Mesendoderm (in vitro differentiated cells): ENCODE measurements at regions not wholly inside any gene's neighbourhood (a gene's known extent, or its start where the extent isn't known, plus 50 kb on each side); places are given as distances from the start of the nearest gene placed in this dataset.

Source experiments
- DNase-seq: peaks from one replicate; pipeline ENCODE4 v3.0.0; 2013
- H2AK5ac ChIP-seq: 2 replicates; pipeline ENCODE4 v1.6.1; 2013; ENCODE audit warnings: low read length, inconsistent platforms
- H2BK120ac ChIP-seq: 2 replicates; pipeline ENCODE4 v1.6.1; 2013; ENCODE audit warnings: low read depth, mild to moderate bottlenecking, low read length, moderate library complexity, mixed read lengths
- H2BK15ac ChIP-seq: replicated peaks from 2 replicates; pipeline ENCODE4 v1.6.1; 2013; ENCODE audit warnings: low read depth, mild to moderate bottlenecking, moderate library complexity
- H2BK5ac ChIP-seq: 2 replicates; pipeline ENCODE4 v1.6.1; 2013; ENCODE audit warnings: low read length, inconsistent platforms
- H3K18ac ChIP-seq: 2 replicates; pipeline ENCODE4 v1.6.1; 2013; ENCODE audit warnings: mild to moderate bottlenecking, low read length, mixed read lengths
- H3K23ac ChIP-seq: one replicate; pipeline ENCODE4 v1.6.1; 2013; ENCODE audit warnings: low read length
- H3K27ac ChIP-seq: 2 replicates; pipeline ENCODE4 v1.5.1; 2013; ENCODE audit warnings: low read depth, mild to moderate bottlenecking, inconsistent platforms, low read length, moderate library complexity
- H3K27me3 ChIP-seq: 2 replicates; pipeline ENCODE4 v1.6.1; 2013; ENCODE audit warnings: low read length, control low read depth, mild to moderate bottlenecking, inconsistent platforms; ENCODE audit not compliant: insufficient read depth, poor library complexity
- H3K36me3 ChIP-seq: 2 replicates; pipeline ENCODE4 v1.6.1; 2013; ENCODE audit warnings: low read length, inconsistent platforms; ENCODE audit not compliant: control insufficient read depth, insufficient read depth
- H3K4ac ChIP-seq: one replicate; pipeline ENCODE4 v1.6.1; 2013; ENCODE audit warnings: low read depth, mild to moderate bottlenecking, low read length, moderate library complexity
- H3K4me1 ChIP-seq: 2 replicates; pipeline ENCODE4 v1.6.1; 2013; ENCODE audit warnings: low read depth, low read length, inconsistent platforms; ENCODE audit not compliant: control insufficient read depth
- H3K4me2 ChIP-seq: 2 replicates; pipeline ENCODE4 v1.6.1; 2013; ENCODE audit warnings: low read length
- H3K4me3 ChIP-seq: 2 replicates; pipeline ENCODE4 v1.5.1; 2013; ENCODE audit warnings: mild to moderate bottlenecking, low read length
- H3K56ac ChIP-seq: one replicate; pipeline ENCODE4 v1.6.1; 2013; ENCODE audit warnings: low read length
- H3K79me1 ChIP-seq: 2 replicates; pipeline ENCODE4 v1.6.1; 2013; ENCODE audit warnings: low read length, inconsistent platforms
- H3K79me2 ChIP-seq: 2 replicates; pipeline ENCODE4 v1.6.1; 2013; ENCODE audit warnings: mild to moderate bottlenecking, low read length; ENCODE audit not compliant: control insufficient read depth, insufficient read depth
- H3K9ac ChIP-seq: 2 replicates; pipeline ENCODE4 v1.6.1; 2013; ENCODE audit warnings: low read length, inconsistent platforms
- H4K5ac ChIP-seq: one replicate; pipeline ENCODE4 v1.6.1; 2013; ENCODE audit warnings: low read length
- H4K8ac ChIP-seq: one replicate; pipeline ENCODE4 v1.6.1; 2013; ENCODE audit warnings: low read depth, mild to moderate bottlenecking, control low read depth, low read length, moderate library complexity
- WGBS: extraction: QIAGEN DNeasy Blood & Tissue Kit; methylation state at CpG from one replicate; pipeline ENCODE4 v1.1.7; 2013; ENCODE audit warnings: low lambda C conversion rate, missing lambda C conversion rate; ENCODE audit not compliant: insufficient coverage; ENCODE audit errors: extremely low coverage; 5-methylcytosine and 5-hydroxymethylcytosine counted together

GRCh38 chr6:87798393-87799278, 96.6 kb upstream of the AKIRIN2 start:
- Histone ChIP-seq H3K27ac (no peak overlapping the region), H3K4me3 (no peak overlapping the region), H2BK15ac (no peak overlapping the region), H3K36me3 (no peaks in the 10 kb centered on the region), H3K9ac (no peak overlapping the region), H4K5ac (no peak overlapping the region), H3K27me3 (no peaks in the 10 kb centered on the region), H3K18ac (no peak overlapping the region), H2BK5ac (no peak overlapping the region), H3K23ac (no peak overlapping the region), H2BK120ac (no peak overlapping the region), H4K8ac (no peak overlapping the region), H3K4me1 (no peaks in the 10 kb centered on the region), H3K4ac (no peak overlapping the region), H2AK5ac (no peak overlapping the region), H3K79me1 (no peaks in the 10 kb centered on the region), H3K79me2 (no peaks in the 10 kb centered on the region), H3K56ac (no peak overlapping the region), H3K4me2 (no peak overlapping the region)
- no CpG with 5 or more reads among the region's 2 CpGs for WGBS
- no peak for DNase-seq

GRCh38 chr6:87794922-87795885, 93.2 kb upstream of the AKIRIN2 start:
- Histone ChIP-seq H3K18ac (no peak overlapping the region), H3K27me3 (no peaks in the 10 kb centered on the region), H3K79me2 (no peaks in the 10 kb centered on the region), H3K4me3 (no peak overlapping the region), H3K27ac (no peak overlapping the region), H2AK5ac (no peak overlapping the region), H4K5ac (no peak overlapping the region), H4K8ac (no peak overlapping the region), H3K4me1 (no peaks in the 10 kb centered on the region), H2BK15ac (no peak overlapping the region), H2BK5ac (no peak overlapping the region), H3K36me3 (no peaks in the 10 kb centered on the region), H3K79me1 (no peaks in the 10 kb centered on the region), H3K4me2 (no peak overlapping the region), H3K4ac (no peak overlapping the region), H2BK120ac (no peak overlapping the region), H3K56ac (no peak overlapping the region), H3K9ac (no peak overlapping the region), H3K23ac (no peak overlapping the region)
- no CpG with 5 or more reads among the region's 11 CpGs for WGBS
- DNase-seq = no peak

- H2BK5ac ChIP-seq = no peak overlapping the region
- no peak overlapping the region for H4K8ac ChIP-seq
- no peak overlapping the region for H3K4me2 ChIP-seq
- no peaks in the 10 kb centered on the region for H3K79me2 ChIP-seq
- H3K27me3 ChIP-seq = no peaks in the 10 kb centered on the region
- no CpG with 5 or more reads among the region's 2 CpGs for WGBS
- no peak overlapping the region for H3K56ac ChIP-seq
- H3K79me1 ChIP-seq = no peaks in the 10 kb centered on the region
- no peak overlapping the region for H2BK120ac ChIP-seq
- no peak overlapping the region for H3K27ac ChIP-seq
- H3K4me3 ChIP-seq = no peak overlapping the region
- no peak overlapping the region for H3K4ac ChIP-seq
- DNase-seq = no peak
- no peak overlapping the region for H3K23ac ChIP-seq
- no peaks in the 10 kb centered on the region for H3K36me3 ChIP-seq
- H2AK5ac ChIP-seq = no peak overlapping the region
- no peak overlapping the region for H3K18ac ChIP-seq
- H3K4me1 ChIP-seq = peaks cover 2% of the 10 kb centered on the region
- no peak overlapping the region for H2BK15ac ChIP-seq
- H3K9ac ChIP-seq = no peak overlapping the region
- no peak overlapping the region for H4K5ac ChIP-seq
Observed at GRCh38 chr6:87793315-87793714, 91.3 kb upstream of the AKIRIN2 start.

- no peak overlapping the region for H4K5ac ChIP-seq
- no peaks in the 10 kb centered on the region for H3K27me3 ChIP-seq
- no peak overlapping the region for H3K4ac ChIP-seq
- no peak overlapping the region for H3K4me3 ChIP-seq
- H3K79me2 ChIP-seq = no peaks in the 10 kb centered on the region
- no peak overlapping the region for H3K27ac ChIP-seq
- H3K79me1 ChIP-seq = no peaks in the 10 kb centered on the region
- H4K8ac ChIP-seq = no peak overlapping the region
- WGBS = no CpG with 5 or more reads among the region's 7 CpGs
- H3K9ac ChIP-seq = no peak overlapping the region
- H2AK5ac ChIP-seq = no peak overlapping the region
- no peak overlapping the region for H3K56ac ChIP-seq
- H3K23ac ChIP-seq = no peak overlapping the region
- H2BK5ac ChIP-seq = no peak overlapping the region
- no peaks in the 10 kb centered on the region for H3K36me3 ChIP-seq
- no peak for DNase-seq
- no peak overlapping the region for H2BK120ac ChIP-seq
- no peak overlapping the region for H3K18ac ChIP-seq
- H2BK15ac ChIP-seq = no peak overlapping the region
- peaks cover 2% of the 10 kb centered on the region for H3K4me1 ChIP-seq
- no peak overlapping the region for H3K4me2 ChIP-seq
Observed at GRCh38 chr6:87791982-87792381, 89.9 kb upstream of the AKIRIN2 start.

DNA sequence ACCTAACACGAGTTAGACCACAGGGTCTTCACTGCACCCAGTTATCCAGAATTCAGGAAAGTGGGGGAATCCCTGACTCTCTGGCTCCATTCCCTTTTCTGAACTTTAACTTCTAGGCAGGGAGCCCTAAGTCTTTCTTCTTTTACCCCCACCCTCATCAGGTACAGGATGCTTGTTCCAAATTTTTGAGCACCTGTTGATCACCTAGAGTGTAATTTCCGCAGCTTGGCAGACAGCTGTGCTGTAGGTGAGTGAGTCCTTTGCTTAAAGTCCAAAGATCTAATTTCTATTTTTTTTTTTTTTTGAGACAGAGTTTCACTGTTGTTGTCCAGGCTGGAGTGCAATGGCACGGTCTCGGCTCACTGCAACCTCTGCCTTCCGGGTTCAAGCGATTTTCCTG, 89.5 kb upstream of the AKIRIN2 start:
- Histone ChIP-seq H3K4me1 (peaks cover 2% of the 10 kb centered on the region), H2AK5ac (no peak overlapping the region), H3K36me3 (no peaks in the 10 kb centered on the region), H4K5ac (no peak overlapping the region), H2BK5ac (no peak overlapping the region), H3K23ac (no peak overlapping the region), H4K8ac (no peak overlapping the region), H3K9ac (no peak overlapping the region), H2BK120ac (no peak overlapping the region), H2BK15ac (no peak overlapping the region), H3K79me2 (no peaks in the 10 kb centered on the region), H3K18ac (no peak overlapping the region), H3K27ac (no peak overlapping the region), H3K27me3 (no peaks in the 10 kb centered on the region), H3K4me2 (no peak overlapping the region), H3K56ac (no peak overlapping the region), H3K4ac (no peak overlapping the region), H3K79me1 (no peaks in the 10 kb centered on the region), H3K4me3 (no peak overlapping the region)
- no peak for DNase-seq
- WGBS = no CpG with 5 or more reads among the region's 6 CpGs
